ENCODE measurements at regions not wholly inside any gene's neighbourhood (a gene's known extent, or its start where the extent isn't known, plus 50 kb on each side); places are given as distances from the start of the nearest gene placed in this dataset.

DNA sequence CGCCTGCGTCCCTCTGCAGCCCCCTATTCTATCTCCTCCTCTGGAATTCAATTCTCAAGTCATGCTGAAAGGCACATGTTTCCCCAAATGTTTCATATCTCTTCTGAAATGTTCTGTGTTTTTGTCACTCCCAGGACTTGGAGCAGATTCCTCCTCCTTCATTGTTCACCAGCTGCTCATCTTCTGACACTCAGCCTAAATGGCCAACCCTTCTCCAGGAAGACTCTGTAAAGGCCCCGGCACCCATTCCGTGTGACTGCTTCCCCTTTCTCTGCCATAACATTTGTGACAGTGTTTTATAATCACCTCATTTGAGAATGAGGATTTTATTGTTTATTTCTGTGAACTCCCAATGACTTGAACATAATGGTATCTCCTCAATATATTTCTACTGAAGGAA, 170.8 kb upstream of the ADAMTS16 start:
- TF ChIP-seq, protein P1, sequence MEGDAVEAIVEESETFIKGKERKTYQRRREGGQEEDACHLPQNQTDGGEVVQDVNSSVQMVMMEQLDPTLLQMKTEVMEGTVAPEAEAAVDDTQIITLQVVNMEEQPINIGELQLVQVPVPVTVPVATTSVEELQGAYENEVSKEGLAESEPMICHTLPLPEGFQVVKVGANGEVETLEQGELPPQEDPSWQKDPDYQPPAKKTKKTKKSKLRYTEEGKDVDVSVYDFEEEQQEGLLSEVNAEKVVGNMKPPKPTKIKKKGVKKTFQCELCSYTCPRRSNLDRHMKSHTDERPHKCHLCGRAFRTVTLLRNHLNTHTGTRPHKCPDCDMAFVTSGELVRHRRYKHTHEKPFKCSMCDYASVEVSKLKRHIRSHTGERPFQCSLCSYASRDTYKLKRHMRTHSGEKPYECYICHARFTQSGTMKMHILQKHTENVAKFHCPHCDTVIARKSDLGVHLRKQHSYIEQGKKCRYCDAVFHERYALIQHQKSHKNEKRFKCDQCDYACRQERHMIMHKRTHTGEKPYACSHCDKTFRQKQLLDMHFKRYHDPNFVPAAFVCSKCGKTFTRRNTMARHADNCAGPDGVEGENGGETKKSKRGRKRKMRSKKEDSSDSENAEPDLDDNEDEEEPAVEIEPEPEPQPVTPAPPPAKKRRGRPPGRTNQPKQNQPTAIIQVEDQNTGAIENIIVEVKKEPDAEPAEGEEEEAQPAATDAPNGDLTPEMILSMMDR (IDR thresholded peaks at IDR 0.05) = no peak
- DNase-seq (no peak), ATAC-seq (no peak), FAIRE-seq (no peak)
- no peak overlapping the region for H3K4me3 ChIP-seq
- no peaks in the 10 kb centered on the region for H3K4me1 ChIP-seq
- H3K27me3 ChIP-seq = no peaks in the 10 kb centered on the region
- intact Hi-C loops (cut with DNase I) = no loop called here
- H3K27ac ChIP-seq = no peak overlapping the region
- H3K9me3 ChIP-seq = no peaks in the 10 kb centered on the region
- H3K36me3 ChIP-seq = no peaks in the 10 kb centered on the region
- 71 to 76% methylated on average over 4 of the region's 4 CpGs for whole genome bisulfite sequencing, 2 donors

GRCh38 chr5:4970171-4970570, 170.0 kb upstream of the ADAMTS16 start:
- H3K4me1 ChIP-seq = no peaks in the 10 kb centered on the region
- intact Hi-C loops (cut with DNase I) = no loop called here
- H3K27me3 ChIP-seq = no peaks in the 10 kb centered on the region
- DNase-seq (no peak), FAIRE-seq (no peak), ATAC-seq (no peak)
- no peak overlapping the region for H3K27ac ChIP-seq
- TF ChIP-seq, protein P1 (IDR thresholded peaks at IDR 0.05) = no peak
- no peaks in the 10 kb centered on the region for H3K9me3 ChIP-seq
- WGBS, 2 donors = 78 to 85% methylated on average over 4 of the region's 4 CpGs
- no peaks in the 10 kb centered on the region for H3K36me3 ChIP-seq
- H3K4me3 ChIP-seq = no peak overlapping the region

GRCh38 chr5:4976902-4977301, 163.2 kb upstream of the ADAMTS16 start:
- H3K27me3 ChIP-seq = no peaks in the 10 kb centered on the region
- no peaks in the 10 kb centered on the region for H3K9me3 ChIP-seq
- FAIRE-seq (no peak), ATAC-seq (peak in 3 of 4 donors; percentile 49 to 70 (median 64)), DNase-seq (no peak)
- no peaks in the 10 kb centered on the region for H3K36me3 ChIP-seq
- intact Hi-C loops (cut with DNase I) = no loop called here
- no peak overlapping the region for H3K27ac ChIP-seq
- TF ChIP-seq, protein P1 (IDR thresholded peaks at IDR 0.05) = no peak
- no peak overlapping the region for H3K4me3 ChIP-seq
- 30 to 35% methylated on average over 1 of the region's 1 CpG for WGBS, 2 donors
- no peaks in the 10 kb centered on the region for H3K4me1 ChIP-seq

DNA sequence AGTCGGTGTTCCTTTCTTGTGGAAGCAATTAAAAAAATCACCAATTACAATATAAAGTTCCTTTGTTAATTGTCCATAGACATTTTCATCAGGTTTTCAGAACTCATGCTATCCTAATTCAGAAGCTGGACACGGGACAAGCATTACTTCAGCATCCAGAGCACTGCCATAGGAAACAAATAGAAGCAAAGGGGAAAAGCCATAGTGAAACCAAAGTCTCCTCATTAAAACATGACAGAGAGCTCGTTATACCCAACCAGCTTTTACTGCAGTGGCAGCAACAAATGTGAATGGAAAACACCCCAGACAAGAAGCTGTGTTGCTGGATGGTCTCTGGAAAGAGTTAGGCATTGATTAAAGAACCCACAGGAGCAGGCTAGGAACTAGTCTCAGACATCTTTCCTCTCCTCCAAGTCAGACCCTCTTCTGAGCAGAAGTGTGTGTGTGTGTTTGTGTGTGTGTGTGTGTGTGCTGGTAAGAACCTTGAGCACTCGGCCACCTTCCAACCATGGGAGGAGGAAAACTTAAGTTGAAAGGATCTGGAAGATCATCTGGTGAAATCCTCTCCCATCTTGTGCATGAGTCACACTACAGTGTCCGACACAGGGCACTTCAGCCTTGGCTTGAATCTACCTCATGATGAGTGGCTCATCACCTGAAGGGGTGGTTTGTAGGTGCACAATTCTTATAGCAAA, 162.6 kb upstream of the ADAMTS16 start:
- H3K9me3 ChIP-seq = no peaks in the 10 kb centered on the region
- no peaks in the 10 kb centered on the region for H3K27me3 ChIP-seq
- WGBS, 2 donors = 32 to 37% methylated on average over 5 of the region's 5 CpGs
- FAIRE-seq (no peak), ATAC-seq (peak in 3 of 4 donors; percentile 42 to 64 (median 48)), DNase-seq (no peak)
- TF ChIP-seq, protein P1 (IDR thresholded peaks at IDR 0.05) = no peak
- no peaks in the 10 kb centered on the region for H3K4me1 ChIP-seq
- no peak overlapping the region for H3K4me3 ChIP-seq
- intact Hi-C loops (cut with DNase I) = no loop called here
- H3K36me3 ChIP-seq = no peaks in the 10 kb centered on the region
- H3K27ac ChIP-seq = no peak overlapping the region

DNA sequence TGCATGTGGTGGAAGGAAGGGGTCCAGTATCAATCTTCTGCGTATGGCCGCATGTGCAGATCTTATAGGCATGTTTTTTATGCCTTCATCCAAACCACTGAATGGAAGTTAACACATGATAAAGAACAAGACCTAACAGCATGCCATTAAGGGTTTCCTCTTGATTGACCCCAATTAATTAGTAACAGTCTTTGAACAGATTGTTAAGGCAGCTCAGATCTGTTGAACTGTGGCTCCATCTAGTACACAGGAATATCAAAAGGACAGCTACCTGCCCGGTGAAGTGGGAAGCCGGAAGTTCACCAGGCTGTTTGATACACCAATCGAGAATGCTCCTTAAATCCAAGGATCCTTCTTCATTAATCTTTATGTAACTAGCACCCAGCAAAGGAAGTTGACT, 159.9 kb upstream of the ADAMTS16 start:
- Histone ChIP-seq H3K4me1 (no peaks in the 10 kb centered on the region), H3K27ac (no peak overlapping the region), H3K27me3 (no peaks in the 10 kb centered on the region), H3K36me3 (no peaks in the 10 kb centered on the region), H3K9me3 (no peaks in the 10 kb centered on the region), H3K4me3 (no peak overlapping the region)
- TF ChIP-seq, protein P1 (IDR thresholded peaks at IDR 0.05) = no peak
- DNase-seq (no peak), FAIRE-seq (no peak), ATAC-seq (no peak)
- intact Hi-C loops (cut with DNase I) = no loop called here
- 72 to 84% methylated on average over 5 of the region's 5 CpGs for WGBS, 2 donors

Measured in pancreas (tissue), 10 donors.